ENCODE measurements at regions not wholly inside any gene's neighbourhood (a gene's known extent, or its start where the extent isn't known, plus 50 kb on each side); places are given as distances from the start of the nearest gene placed in this dataset.

GRCh38 chr2:20516646-20517341 lies 69.9 kb downstream of the RHOB start:
- TF ChIP-seq Cebpa-rat (IDR thresholded peaks at IDR 0.05), result no peak
- Histone ChIP-seq H3K36me3 (no peaks in the 10 kb centered on the region), H3K9me3 (replicated peaks in 1 of 11) (peaks cover 10 to 34% (median 21%) of the 10 kb centered on the region in 11 experiments), H3K4me1 (peaks cover 0 to 27% (median 13%) of the 10 kb centered on the region in 10 experiments; a peak in 14 of 20 replicates), H3K27ac (no peak overlapping the region), H3K27me3 (peaks cover 0 to 8% (median 0%) of the 10 kb centered on the region in 11 experiments; a peak in 2 of 22 replicates), H3K4me2 (peak overlapping the region in 9 of 11 experiments; percentile 8 to 67 (median 52); a peak in 14 of 22 replicates), H3K4me3 (no peak overlapping the region), H4K20me1 (no peaks in the 10 kb centered on the region), H3K9ac (no peak overlapping the region)

- Histone ChIP-seq H4K20me1 (no peaks in the 10 kb centered on the region), H3K4me2 (no peak overlapping the region), H3K4me3 (no peak overlapping the region), H3K27me3 (peaks cover 0 to 8% (median 0%) of the 10 kb centered on the region in 11 experiments; a peak in 2 of 22 replicates), H3K36me3 (no peaks in the 10 kb centered on the region), H3K27ac (no peak overlapping the region), H3K9ac (no peak overlapping the region), H3K4me1 (peaks cover 1 to 52% (median 38%) of the 10 kb centered on the region in 10 experiments), H3K9me3 (replicated peaks in 1 of 11) (peaks cover 10 to 34% (median 21%) of the 10 kb centered on the region in 11 experiments)
- no peak for TF ChIP-seq Cebpa-rat (IDR thresholded peaks at IDR 0.05)
Observed at GRCh38 chr2:20519309-20519708, 72.4 kb downstream of the RHOB start.

GRCh38 chr2:20520128-20520527 lies 73.3 kb downstream of the RHOB start:
- no peak overlapping the region for H3K27ac ChIP-seq
- H3K9ac ChIP-seq, result no peak overlapping the region
- H3K4me1 ChIP-seq, result peaks cover 9 to 61% (median 46%) of the 10 kb centered on the region in 10 experiments
- H3K36me3 ChIP-seq, result no peaks in the 10 kb centered on the region
- TF ChIP-seq Cebpa-rat (IDR thresholded peaks at IDR 0.05), result no peak
- H4K20me1 ChIP-seq, result no peaks in the 10 kb centered on the region; a peak in 2 of 22 replicates
- no peak overlapping the region for H3K4me2 ChIP-seq
- peaks cover 4 to 28% (median 16%) of the 10 kb centered on the region in 11 experiments for H3K9me3 ChIP-seq (replicated peaks in 1 of 11)
- no peak overlapping the region for H3K4me3 ChIP-seq
- H3K27me3 ChIP-seq, result peaks cover 0 to 8% (median 0%) of the 10 kb centered on the region in 11 experiments; a peak in 2 of 22 replicates

- TF ChIP-seq Cebpa-rat (IDR thresholded peaks at IDR 0.05), result no peak
- H3K4me3 ChIP-seq, result no peak overlapping the region
- no peak overlapping the region for H3K9ac ChIP-seq
- H3K27ac ChIP-seq, result no peak overlapping the region
- H3K36me3 ChIP-seq, result no peaks in the 10 kb centered on the region
- peaks cover 0 to 6% (median 0%) of the 10 kb centered on the region in 11 experiments; a peak in 2 of 22 replicates for H3K27me3 ChIP-seq
- peaks cover 18 to 68% (median 56%) of the 10 kb centered on the region in 10 experiments for H3K4me1 ChIP-seq
- peaks cover 0 to 21% (median 10%) of the 10 kb centered on the region in 11 experiments; a peak in 3 of 22 replicates for H3K9me3 ChIP-seq (replicated peaks in 1 of 11)
- H3K4me2 ChIP-seq, result peak overlapping the region in 8 of 11 experiments; percentile 88 to 96 (median 94); a peak in 12 of 22 replicates
- H4K20me1 ChIP-seq, result no peaks in the 10 kb centered on the region; a peak in 2 of 22 replicates
Observed at GRCh38 chr2:20521193-20521592, 74.3 kb downstream of the RHOB start.

- Histone ChIP-seq H3K4me1 (peaks cover 23 to 68% (median 58%) of the 10 kb centered on the region in 10 experiments), H3K27ac (no peak overlapping the region), H3K9ac (no peak overlapping the region), H3K4me3 (no peak overlapping the region), H3K4me2 (peak overlapping the region in 9 of 11 experiments; percentile 21 to 96 (median 93); a peak in 16 of 22 replicates), H3K9me3 (replicated peaks in 1 of 11) (peaks cover 0 to 21% (median 10%) of the 10 kb centered on the region in 11 experiments; a peak in 3 of 22 replicates), H3K27me3 (peaks cover 0 to under 1% (median 0%) of the 10 kb centered on the region in 11 experiments; a peak in 1 of 22 replicates), H4K20me1 (peaks cover 0 to 4% (median 0%) of the 10 kb centered on the region in 11 experiments; a peak in 2 of 22 replicates), H3K36me3 (no peaks in the 10 kb centered on the region)
- no peak for TF ChIP-seq Cebpa-rat (IDR thresholded peaks at IDR 0.05)
Observed at GRCh38 chr2:20521682-20522189, 74.9 kb downstream of the RHOB start.

GRCh38 chr2:20523073-20523798 lies 76.4 kb downstream of the RHOB start:
- peaks cover 0 to 20% (median 10%) of the 10 kb centered on the region in 11 experiments; a peak in 3 of 22 replicates for H3K9me3 ChIP-seq (replicated peaks in 1 of 11)
- H3K27ac ChIP-seq, result peak overlapping the region in 2 of 11 experiments; percentile 81 to 85; a peak in 4 of 22 replicates
- peaks cover 0 to 5% (median 0%) of the 10 kb centered on the region in 11 experiments; a peak in 2 of 22 replicates for H4K20me1 ChIP-seq
- H3K36me3 ChIP-seq, result no peaks in the 10 kb centered on the region
- peaks cover 34 to 75% (median 70%) of the 10 kb centered on the region in 10 experiments for H3K4me1 ChIP-seq
- no peak for TF ChIP-seq Cebpa-rat (IDR thresholded peaks at IDR 0.05)
- no peak overlapping the region for H3K4me3 ChIP-seq
- H3K27me3 ChIP-seq, result no peaks in the 10 kb centered on the region
- no peak overlapping the region for H3K9ac ChIP-seq
- H3K4me2 ChIP-seq, result peak overlapping the region in 9 of 11 experiments; percentile 88 to 96 (median 93); a peak in 18 of 22 replicates

GRCh38 chr2:20523799-20524187 lies 76.9 kb downstream of the RHOB start:
- H3K4me3 ChIP-seq, result no peak overlapping the region
- H3K4me1 ChIP-seq, result peaks cover 34 to 81% (median 76%) of the 10 kb centered on the region in 10 experiments
- H3K4me2 ChIP-seq, result peak overlapping the region in 10 of 11 experiments; percentile 78 to 96 (median 93); a peak in 19 of 22 replicates
- H3K36me3 ChIP-seq, result no peaks in the 10 kb centered on the region
- peak overlapping the region in 2 of 11 experiments; percentile 70 to 76; a peak in 3 of 22 replicates for H3K9ac ChIP-seq
- peaks cover 0 to 15% (median 5%) of the 10 kb centered on the region in 11 experiments; a peak in 3 of 22 replicates for H3K9me3 ChIP-seq (replicated peaks in 1 of 11)
- TF ChIP-seq Cebpa-rat (IDR thresholded peaks at IDR 0.05), result no peak
- no peaks in the 10 kb centered on the region for H3K27me3 ChIP-seq
- H4K20me1 ChIP-seq, result peaks cover 0 to 5% (median 0%) of the 10 kb centered on the region in 11 experiments; a peak in 2 of 22 replicates
- peak overlapping the region in 3 of 11 experiments; percentile 76 to 85 (median 81); a peak in 6 of 22 replicates for H3K27ac ChIP-seq

- Histone ChIP-seq H3K9me3 (replicated peaks in 1 of 11) (peaks cover 0 to 8% (median 0%) of the 10 kb centered on the region in 11 experiments; a peak in 3 of 22 replicates), H4K20me1 (peaks cover 0 to 5% (median 0%) of the 10 kb centered on the region in 11 experiments; a peak in 2 of 22 replicates), H3K4me1 (peaks cover 34 to 87% (median 79%) of the 10 kb centered on the region in 10 experiments), H3K9ac (peak overlapping the region in 9 of 11 experiments; percentile 37 to 76 (median 67); a peak in 16 of 22 replicates), H3K4me3 (peak overlapping the region in 8 of 10 experiments; percentile 7 to 50 (median 43); a peak in 10 of 20 replicates), H3K27ac (peak overlapping the region in 9 of 11 experiments; percentile 62 to 85 (median 76); a peak in 18 of 22 replicates), H3K36me3 (no peaks in the 10 kb centered on the region), H3K4me2 (peak overlapping the region; percentile 71 to 96 (median 93)), H3K27me3 (no peaks in the 10 kb centered on the region)
- no peak for TF ChIP-seq Cebpa-rat (IDR thresholded peaks at IDR 0.05)
Observed at GRCh38 chr2:20524412-20525040, 77.7 kb downstream of the RHOB start.

Measured in BLaER1 treated with 17β-estradiol and CSF1 and Interleukin-3, amounts not matched to agents 10 nM and 100 nM (cell line).